B cell (primary cell): ENCODE measurements at regions not wholly inside any gene's neighbourhood (a gene's known extent, or its start where the extent isn't known, plus 50 kb on each side); places are given as distances from the start of the nearest gene placed in this dataset.

Source experiments
- ATAC-seq: fragments of 200-7000 bp; cut with Tn5 transposase; one replicate; pipeline ENCODE4 v1.10.0; 2021; ENCODE audit warnings: low read depth, mild to moderate bottlenecking, moderate number of reproducible peaks, moderate library complexity
- CTCF ChIA-PET: fragments of 350-600 bp; sonication (Branson Sonifier 250); formaldehyde crosslinking; loops from one replicate; lab custom pipeline; 2021; ENCODE audit warnings: antibody characterized with exemption, inconsistent platforms; lab: Charles Lee
- POLR2A ChIA-PET: fragments of 350-600 bp; sonication (Branson Sonifier 250); formaldehyde crosslinking; loops from one replicate; lab custom pipeline; 2021; ENCODE audit warnings: antibody characterized with exemption; lab: Charles Lee
- DNase-seq: peaks from one replicate; pipeline ENCODE4 v3.0.0; 2013
- H2AFZ ChIP-seq: 2 replicates; pipeline ENCODE4 v1.6.1; 2012; ENCODE audit warnings: mild to moderate bottlenecking, low read depth, low read length; ENCODE audit not compliant: insufficient read depth, poor library complexity, severe bottlenecking
- H3K27ac ChIP-seq, 2 donors: 1 replicate in 1 of 2; 2 replicates in 1 of 2; pipeline ENCODE4 v1.5.1; 2012 to 2013; ENCODE audit warnings: low read length in 2 of 2, mild to moderate bottlenecking in 2 of 2, moderate library complexity in 1 of 2
- H3K27me3 ChIP-seq, 4 experiments: fragments of 200-600 bp in 1 of 4; sonication (generic) in 1 of 4; replicated peaks in 1 of 4; 1 replicate in 2 of 4; 2 replicates in 2 of 4; pipeline versions ENCODE4 v1.6.1 to v1.7.0; 2013 to 2016; ENCODE audit warnings: low read length in 3 of 4, mild to moderate bottlenecking in 2 of 4, mixed read lengths in 1 of 4, moderate library complexity in 1 of 4; ENCODE audit not compliant: insufficient read depth in 4 of 4, control insufficient read depth in 3 of 4; ENCODE audit errors: control extremely low read depth in 1 of 4
- H3K36me3 ChIP-seq, 2 experiments: replicated peaks in 1 of 2; 1 replicate in 1 of 2; 2 replicates in 1 of 2; pipeline versions ENCODE4 v1.6.1 to v1.7.1; 2013; ENCODE audit warnings: low read length in 1 of 2; ENCODE audit not compliant: insufficient read depth in 2 of 2, control insufficient read depth in 1 of 2; ENCODE audit errors: control extremely low read depth in 1 of 2, extremely low read depth in 1 of 2
- H3K4me1 ChIP-seq, 2 donors: fragments of 200-600 bp in 1 of 2; sonication (generic) in 1 of 2; 1 replicate in 1 of 2; 2 replicates in 1 of 2; pipeline versions ENCODE4 v1.5.1 to v1.6.1; 2013 to 2017; ENCODE audit warnings: low read length in 2 of 2; ENCODE audit not compliant: control insufficient read depth in 2 of 2, insufficient read depth in 2 of 2
- H3K4me2 ChIP-seq: replicated peaks from 2 replicates; pipeline ENCODE3; 2012; ENCODE audit warnings: mild to moderate bottlenecking, low read depth, low read length; ENCODE audit not compliant: poor library complexity, severe bottlenecking
- H3K4me3 ChIP-seq, 5 experiments: fragments of 200-600 bp in 1 of 5; sonication (generic) in 1 of 5; 1 replicate in 3 of 5; 2 replicates in 2 of 5; pipeline versions ENCODE4 v1.5.1 to v1.7.0; 2011 to 2016; ENCODE audit warnings: low read length in 4 of 5, mild to moderate bottlenecking in 4 of 5, low read depth in 2 of 5, control low read depth in 1 of 5, moderate library complexity in 1 of 5; ENCODE audit not compliant: insufficient read depth in 1 of 5; ENCODE audit errors: control extremely low read depth in 1 of 5, extremely low read depth in 1 of 5
- H3K79me2 ChIP-seq: fragments of 200-600 bp; sonication (generic); one replicate; pipeline ENCODE4 v1.6.0; 2016; ENCODE audit warnings: low read length; ENCODE audit not compliant: control insufficient read depth, insufficient read depth
- H3K9ac ChIP-seq: fragments of 200-600 bp; sonication (generic); 2 replicates; pipeline ENCODE4 v1.6.1; 2017; ENCODE audit warnings: mild to moderate bottlenecking, low read length, moderate library complexity
- H3K9me3 ChIP-seq, 3 donors: one replicate each; pipeline versions ENCODE4 v1.6.1 to v1.7.1; 2013; ENCODE audit warnings: low read length in 2 of 3; ENCODE audit not compliant: control insufficient read depth in 2 of 3, insufficient read depth in 1 of 3; ENCODE audit errors: control extremely low read depth in 1 of 3
- H4K20me1 ChIP-seq: 2 replicates; pipeline ENCODE4 v1.6.0; 2012; ENCODE audit warnings: mild to moderate bottlenecking, low read length; ENCODE audit not compliant: insufficient read depth, control insufficient read depth, poor library complexity, severe bottlenecking
- H3K27ac Mint-ChIP-seq: one replicate; pipeline ENCODE4 v1.8.0; 2021; ENCODE audit warnings: mixed read lengths
- H3K27me3 Mint-ChIP-seq: one replicate; pipeline ENCODE4 v1.8.0; 2021; ENCODE audit warnings: mixed read lengths
- H3K4me1 Mint-ChIP-seq: one replicate; pipeline ENCODE4 v1.8.0; 2021; ENCODE audit warnings: mixed read lengths
- H3K4me3 Mint-ChIP-seq: one replicate; pipeline ENCODE4 v1.8.0; 2021; ENCODE audit warnings: mixed read lengths
- H3K9me3 Mint-ChIP-seq: one replicate; pipeline ENCODE4 v1.8.0; 2022; ENCODE audit warnings: mixed read lengths; ENCODE audit not compliant: insufficient read depth
- EZH2 ChIP-seq: IDR thresholded peaks from 2 replicates; pipeline ENCODE4 v1.6.1; 2012; ENCODE audit warnings: borderline replicate concordance, low read depth, mild to moderate bottlenecking, moderate library complexity, low read length; ENCODE audit not compliant: insufficient read depth, poor library complexity, severe bottlenecking
- WGBS: methylation state at CpG from one replicate; pipeline ENCODE4 v1.1.5; 2013; ENCODE audit warnings: missing lambda C conversion rate; ENCODE audit not compliant: insufficient coverage; 5-methylcytosine and 5-hydroxymethylcytosine counted together
- intact Hi-C: fragments of 100-400 bp; cut with micrococcal nuclease; formaldehyde crosslinking; loops from one replicate; pipeline ENCODE4 v1.10.0; 2022
- TF ChIP-seq, protein P1 (sequence below): fragments of 200-600 bp; IDR thresholded peaks from one replicate; pipeline ENCODE4 v1.8.0; 2022; ENCODE audit warnings: antibody characterized with exemption, mild to moderate bottlenecking

GRCh38 chr1:114289306-114289705 lies 135.6 kb upstream of the SYT6 start:
- no peak for DNase-seq
- no peaks in the 10 kb centered on the region for H3K9me3 ChIP-seq
- 93% methylated on average over 7 of the region's 9 CpGs for WGBS
- H3K79me2 ChIP-seq: no peaks in the 10 kb centered on the region
- intact Hi-C loops: no loop called here
- H2AFZ ChIP-seq: no peak overlapping the region
- H3K9me3 Mint-ChIP-seq: no peaks in the 10 kb centered on the region
- ChIA-PET POLR2A (no interaction called here), CTCF (no interaction called here)
- TF ChIP-seq, protein P1, sequence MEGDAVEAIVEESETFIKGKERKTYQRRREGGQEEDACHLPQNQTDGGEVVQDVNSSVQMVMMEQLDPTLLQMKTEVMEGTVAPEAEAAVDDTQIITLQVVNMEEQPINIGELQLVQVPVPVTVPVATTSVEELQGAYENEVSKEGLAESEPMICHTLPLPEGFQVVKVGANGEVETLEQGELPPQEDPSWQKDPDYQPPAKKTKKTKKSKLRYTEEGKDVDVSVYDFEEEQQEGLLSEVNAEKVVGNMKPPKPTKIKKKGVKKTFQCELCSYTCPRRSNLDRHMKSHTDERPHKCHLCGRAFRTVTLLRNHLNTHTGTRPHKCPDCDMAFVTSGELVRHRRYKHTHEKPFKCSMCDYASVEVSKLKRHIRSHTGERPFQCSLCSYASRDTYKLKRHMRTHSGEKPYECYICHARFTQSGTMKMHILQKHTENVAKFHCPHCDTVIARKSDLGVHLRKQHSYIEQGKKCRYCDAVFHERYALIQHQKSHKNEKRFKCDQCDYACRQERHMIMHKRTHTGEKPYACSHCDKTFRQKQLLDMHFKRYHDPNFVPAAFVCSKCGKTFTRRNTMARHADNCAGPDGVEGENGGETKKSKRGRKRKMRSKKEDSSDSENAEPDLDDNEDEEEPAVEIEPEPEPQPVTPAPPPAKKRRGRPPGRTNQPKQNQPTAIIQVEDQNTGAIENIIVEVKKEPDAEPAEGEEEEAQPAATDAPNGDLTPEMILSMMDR: no peak
- TF ChIP-seq EZH2: no peak
- H3K4me2 ChIP-seq: no peak overlapping the region
- no peak overlapping the region for H3K9ac ChIP-seq
- no peaks in the 10 kb centered on the region for H3K36me3 ChIP-seq
- H3K27ac Mint-ChIP-seq: no peak overlapping the region
- no peaks in the 10 kb centered on the region for H3K27me3 ChIP-seq
- H3K4me1 ChIP-seq: no peaks in the 10 kb centered on the region
- H3K4me3 ChIP-seq: no peak overlapping the region
- no peak for ATAC-seq
- H4K20me1 ChIP-seq: no peaks in the 10 kb centered on the region
- no peak overlapping the region for H3K4me3 Mint-ChIP-seq
- H3K27ac ChIP-seq: no peak overlapping the region
- peaks cover 10% of the 10 kb centered on the region for H3K27me3 Mint-ChIP-seq
- no peaks in the 10 kb centered on the region for H3K4me1 Mint-ChIP-seq

DNA sequence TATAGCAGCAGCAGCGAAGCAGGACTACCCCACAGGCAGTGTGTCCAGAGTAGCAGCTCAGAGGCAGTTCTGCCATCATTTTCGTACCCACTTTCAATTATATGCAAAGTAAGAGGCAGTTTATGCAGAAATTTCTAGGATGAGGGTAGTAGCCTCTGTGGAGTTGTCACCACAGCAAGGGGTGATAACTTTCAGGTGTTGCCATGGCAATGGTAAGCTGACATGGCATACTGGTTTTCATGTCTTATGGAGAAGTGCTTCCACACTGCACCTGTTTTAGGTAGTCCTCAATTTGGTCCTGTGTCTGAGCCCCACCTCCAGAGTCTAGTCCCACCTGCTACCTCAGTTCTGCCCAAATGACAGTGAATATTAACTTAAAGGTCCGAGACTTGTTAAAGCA lies 133.3 kb upstream of the SYT6 start:
- no CpG with 5 or more reads among the region's 3 CpGs for WGBS
- DNase-seq (no peak), ATAC-seq (no peak)
- no peaks in the 10 kb centered on the region for H4K20me1 ChIP-seq
- H3K4me3 ChIP-seq: no peak overlapping the region
- H3K9me3 ChIP-seq: no peaks in the 10 kb centered on the region
- Mint-ChIP-seq H3K4me3 (no peak overlapping the region), H3K9me3 (no peaks in the 10 kb centered on the region), H3K4me1 (no peaks in the 10 kb centered on the region), H3K27me3 (peaks cover 6% of the 10 kb centered on the region), H3K27ac (no peak overlapping the region)
- ChIA-PET CTCF (interaction anchor here (0.8 to 2.2 kb wide), 2 partner anchors 10 to 451 kb away, joined by 3 to 7 read pairs; no protein-coding TSS in a partner anchor), POLR2A (no interaction called here)
- H3K27ac ChIP-seq: no peak overlapping the region
- intact Hi-C loops: no loop called here
- no peaks in the 10 kb centered on the region for H3K79me2 ChIP-seq
- no peaks in the 10 kb centered on the region for H3K36me3 ChIP-seq
- H3K27me3 ChIP-seq: peaks cover 0 to 2% (median 0%) of the 10 kb centered on the region in 4 experiments
- H2AFZ ChIP-seq: no peak overlapping the region
- no peak for TF ChIP-seq EZH2
- TF ChIP-seq, protein P1: no peak
- no peak overlapping the region for H3K4me2 ChIP-seq
- H3K4me1 ChIP-seq: no peaks in the 10 kb centered on the region
- H3K9ac ChIP-seq: no peak overlapping the region
